ENCODE measurements at regions not wholly inside any gene's neighbourhood (a gene's known extent, or its start where the extent isn't known, plus 50 kb on each side); places are given as distances from the start of the nearest gene placed in this dataset.

- TF ChIP-seq ELF4 (IDR thresholded peaks at IDR 0.05) (no peak), FOXM1 (IDR thresholded peaks at IDR 0.05; ENCODE audit: borderline replicate concordance) (no peak), SUZ12 (IDR thresholded peaks at IDR 0.05) (no peak), TARDBP (IDR thresholded peaks at IDR 0.05) (no peak), NFRKB (IDR thresholded peaks at IDR 0.05) (no peak), HDGF (IDR thresholded peaks at IDR 0.05; ENCODE audit: borderline replicate concordance) (no peak), SP1 (IDR thresholded peaks at IDR 0.05) (no peak)
Observed at GRCh38 chrX:42515939-42516338, 262.0 kb downstream of the PPP1R2C start.

All from HEK293T (cell line).